ENCODE measurements at regions not wholly inside any gene's neighbourhood (a gene's known extent, or its start where the extent isn't known, plus 50 kb on each side); places are given as distances from the start of the nearest gene placed in this dataset.

DNA sequence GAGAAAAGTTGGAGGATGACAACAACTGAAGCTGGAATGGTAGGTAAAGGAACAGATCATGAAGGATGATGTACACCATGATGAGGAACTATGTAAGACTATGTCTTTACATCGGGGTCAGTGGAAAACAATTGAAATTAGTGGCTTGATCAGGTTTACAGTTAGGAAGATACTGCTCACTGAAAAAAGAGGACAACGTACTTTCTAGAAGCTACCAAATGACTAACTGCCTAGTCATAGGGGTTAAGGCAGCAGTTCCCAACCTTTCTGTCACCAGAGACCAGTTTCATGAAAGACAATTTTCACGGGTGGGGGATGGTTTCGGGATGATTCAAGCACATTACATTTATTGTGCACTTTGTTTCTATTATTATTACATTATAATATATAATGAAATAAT, 91.6 kb upstream of the ANKRD1 start:
- TF ChIP-seq GATA3 (IDR thresholded peaks at IDR 0.05; ENCODE audit: low read depth, low read length): no peak
- no peak for TF ChIP-seq GATA2 (IDR thresholded peaks at IDR 0.05; ENCODE audit: low read depth, low read length)
